ENCODE measurements at regions not wholly inside any gene's neighbourhood (a gene's known extent, or its start where the extent isn't known, plus 50 kb on each side); places are given as distances from the start of the nearest gene placed in this dataset.

DNA sequence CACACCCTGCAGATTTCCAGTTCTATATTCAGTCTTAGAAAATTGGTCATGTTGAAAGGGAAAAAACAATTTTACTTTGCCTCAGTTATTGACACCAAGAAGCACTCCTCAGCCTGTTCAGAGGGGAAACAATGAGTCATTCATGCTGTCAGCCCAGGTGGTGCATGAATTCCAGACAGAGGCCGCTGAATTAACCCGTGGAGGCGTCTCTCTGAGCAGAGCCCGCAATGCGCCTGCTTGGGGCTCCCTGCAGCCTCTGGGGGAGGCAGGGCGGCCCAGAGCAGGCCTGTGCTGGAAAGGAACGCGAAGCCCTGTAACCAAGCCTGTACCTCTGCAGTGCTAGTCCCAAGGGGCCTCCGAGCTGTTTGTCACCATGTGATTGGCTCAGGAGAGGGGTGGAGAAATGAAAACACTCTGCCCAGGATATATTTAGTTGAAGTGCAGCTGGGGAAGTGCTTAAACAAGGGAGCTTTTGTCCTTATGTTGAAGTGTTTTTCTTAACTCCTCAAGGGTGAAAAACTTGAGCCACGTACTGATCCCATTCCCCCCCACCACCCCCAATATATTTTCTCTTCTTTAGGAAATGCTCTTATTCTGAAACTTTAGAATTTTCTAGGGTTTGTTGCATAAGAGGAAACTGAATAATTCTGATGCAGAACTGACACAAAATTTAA, 68.3 kb upstream of the CHD2 start (continued):
- TF ChIP-seq, protein P1, sequence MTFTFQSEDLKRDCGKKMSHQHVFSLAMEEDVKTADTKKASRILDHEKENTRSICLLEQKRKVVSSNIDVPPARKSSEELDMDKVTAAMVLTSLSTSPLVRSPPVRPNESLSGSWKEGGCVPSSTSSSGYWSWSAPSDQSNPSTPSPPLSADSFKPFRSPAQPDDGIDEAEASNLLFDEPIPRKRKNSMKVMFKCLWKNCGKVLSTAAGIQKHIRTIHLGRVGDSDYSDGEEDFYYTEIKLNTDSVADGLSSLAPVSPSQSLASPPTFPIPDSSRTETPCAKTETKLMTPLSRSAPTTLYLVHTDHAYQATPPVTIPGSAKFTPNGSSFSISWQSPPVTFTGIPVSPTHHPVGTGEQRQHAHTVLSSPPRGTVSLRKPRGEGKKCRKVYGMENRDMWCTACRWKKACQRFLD (CRISPR knock-in tag; IDR thresholded peaks at IDR 0.05; ENCODE audit: borderline replicate concordance), result no peak
- TF ChIP-seq KMT2A (CRISPR knock-in tag; IDR thresholded peaks at IDR 0.05) (peak; percentile 76; the same call in 1 of the 2 replicates), ZNF782 (CRISPR knock-in tag; IDR thresholded peaks at IDR 0.05; ENCODE audit: borderline replicate concordance) (peak; percentile 41; the same call in 1 of the 2 replicates), ZNF3 (CRISPR knock-in tag; IDR thresholded peaks at IDR 0.05) (no peak), MAFK (conservative IDR thresholded peaks at IDR 0.05 in 1 of 2, IDR thresholded peaks at IDR 0.05 in 1 of 2; ENCODE audit: low read length in 2 of 2) (no peak), SMAD1 (CRISPR knock-in tag; IDR thresholded peaks at IDR 0.05; ENCODE audit: borderline replicate concordance, low read depth) (no peak), HDAC2 (CRISPR knock-in tag; IDR thresholded peaks at IDR 0.05) (peak; percentile 74; the same call in 1 of the 2 replicates), HNRNPL (IDR thresholded peaks at IDR 0.05; ENCODE audit: low read depth, low read length) (no peak), HOXA5 (CRISPR knock-in tag; IDR thresholded peaks at IDR 0.05) (peak; percentile 69; the same call in 1 of the 2 replicates), CBX5 (CRISPR knock-in tag; IDR thresholded peaks at IDR 0.05; ENCODE audit: borderline replicate concordance) (peak; percentile 47; the same call in 1 of the 2 replicates), ZNF207 (IDR thresholded peaks at IDR 0.05; ENCODE audit: borderline replicate concordance) (no peak), EED (CRISPR knock-in tag; IDR thresholded peaks at IDR 0.05) (no peak), ZNF205 (CRISPR knock-in tag; IDR thresholded peaks at IDR 0.05) (no peak), PAX8 (CRISPR knock-in tag; IDR thresholded peaks at IDR 0.05; ENCODE audit: borderline replicate concordance) (no peak), ZSCAN5A (CRISPR knock-in tag; IDR thresholded peaks at IDR 0.05; ENCODE audit: borderline replicate concordance) (no peak), ZC3H4 (CRISPR knock-in tag; IDR thresholded peaks at IDR 0.05; ENCODE audit: borderline replicate concordance) (no peak; the same call in 1 of the 2 replicates)
- TF ChIP-seq, protein P2, sequence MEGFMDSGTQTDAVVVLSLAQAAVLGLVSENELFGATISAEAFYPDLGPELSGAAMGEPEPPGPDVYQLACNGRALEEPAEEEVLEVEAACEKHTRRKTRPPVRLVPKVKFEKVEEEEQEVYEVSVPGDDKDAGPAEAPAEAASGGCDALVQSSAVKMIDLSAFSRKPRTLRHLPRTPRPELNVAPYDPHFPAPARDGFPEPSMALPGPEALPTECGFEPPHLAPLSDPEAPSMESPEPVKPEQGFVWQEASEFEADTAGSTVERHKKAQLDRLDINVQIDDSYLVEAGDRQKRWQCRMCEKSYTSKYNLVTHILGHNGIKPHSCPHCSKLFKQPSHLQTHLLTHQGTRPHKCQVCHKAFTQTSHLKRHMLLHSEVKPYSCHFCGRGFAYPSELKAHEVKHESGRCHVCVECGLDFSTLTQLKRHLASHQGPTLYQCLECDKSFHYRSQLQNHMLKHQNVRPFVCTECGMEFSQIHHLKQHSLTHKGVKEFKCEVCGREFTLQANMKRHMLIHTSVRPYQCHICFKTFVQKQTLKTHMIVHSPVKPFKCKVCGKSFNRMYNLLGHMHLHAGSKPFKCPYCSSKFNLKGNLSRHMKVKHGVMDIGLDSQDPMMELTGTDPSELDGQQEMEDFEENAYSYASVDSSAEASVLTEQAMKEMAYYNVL (CRISPR knock-in tag; IDR thresholded peaks at IDR 0.05; ENCODE audit: borderline replicate concordance), result peak; percentile 84; the same call in 1 of the 2 replicates
- TF ChIP-seq, protein P3, sequence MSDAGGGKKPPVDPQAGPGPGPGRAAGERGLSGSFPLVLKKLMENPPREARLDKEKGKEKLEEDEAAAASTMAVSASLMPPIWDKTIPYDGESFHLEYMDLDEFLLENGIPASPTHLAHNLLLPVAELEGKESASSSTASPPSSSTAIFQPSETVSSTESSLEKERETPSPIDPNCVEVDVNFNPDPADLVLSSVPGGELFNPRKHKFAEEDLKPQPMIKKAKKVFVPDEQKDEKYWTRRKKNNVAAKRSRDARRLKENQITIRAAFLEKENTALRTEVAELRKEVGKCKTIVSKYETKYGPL (CRISPR knock-in tag; IDR thresholded peaks at IDR 0.05), result peak; percentile 29; the same call in 1 of the 2 replicates
- TF ChIP-seq, protein P4, sequence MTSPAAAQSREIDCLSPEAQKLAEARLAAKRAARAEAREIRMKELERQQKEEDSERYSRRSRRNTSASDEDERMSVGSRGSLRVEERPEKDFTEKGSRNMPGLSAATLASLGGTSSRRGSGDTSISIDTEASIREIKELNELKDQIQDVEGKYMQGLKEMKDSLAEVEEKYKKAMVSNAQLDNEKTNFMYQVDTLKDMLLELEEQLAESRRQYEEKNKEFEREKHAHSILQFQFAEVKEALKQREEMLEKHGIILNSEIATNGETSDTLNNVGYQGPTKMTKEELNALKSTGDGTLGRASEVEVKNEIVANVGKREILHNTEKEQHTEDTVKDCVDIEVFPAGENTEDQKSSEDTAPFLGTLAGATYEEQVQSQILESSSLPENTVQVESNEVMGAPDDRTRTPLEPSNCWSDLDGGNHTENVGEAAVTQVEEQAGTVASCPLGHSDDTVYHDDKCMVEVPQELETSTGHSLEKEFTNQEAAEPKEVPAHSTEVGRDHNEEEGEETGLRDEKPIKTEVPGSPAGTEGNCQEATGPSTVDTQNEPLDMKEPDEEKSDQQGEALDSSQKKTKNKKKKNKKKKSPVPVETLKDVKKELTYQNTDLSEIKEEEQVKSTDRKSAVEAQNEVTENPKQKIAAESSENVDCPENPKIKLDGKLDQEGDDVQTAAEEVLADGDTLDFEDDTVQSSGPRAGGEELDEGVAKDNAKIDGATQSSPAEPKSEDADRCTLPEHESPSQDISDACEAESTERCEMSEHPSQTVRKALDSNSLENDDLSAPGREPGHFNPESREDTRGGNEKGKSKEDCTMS (CRISPR knock-in tag; conservative IDR thresholded peaks at IDR 0.05), result no peak
- TF ChIP-seq, protein P5, sequence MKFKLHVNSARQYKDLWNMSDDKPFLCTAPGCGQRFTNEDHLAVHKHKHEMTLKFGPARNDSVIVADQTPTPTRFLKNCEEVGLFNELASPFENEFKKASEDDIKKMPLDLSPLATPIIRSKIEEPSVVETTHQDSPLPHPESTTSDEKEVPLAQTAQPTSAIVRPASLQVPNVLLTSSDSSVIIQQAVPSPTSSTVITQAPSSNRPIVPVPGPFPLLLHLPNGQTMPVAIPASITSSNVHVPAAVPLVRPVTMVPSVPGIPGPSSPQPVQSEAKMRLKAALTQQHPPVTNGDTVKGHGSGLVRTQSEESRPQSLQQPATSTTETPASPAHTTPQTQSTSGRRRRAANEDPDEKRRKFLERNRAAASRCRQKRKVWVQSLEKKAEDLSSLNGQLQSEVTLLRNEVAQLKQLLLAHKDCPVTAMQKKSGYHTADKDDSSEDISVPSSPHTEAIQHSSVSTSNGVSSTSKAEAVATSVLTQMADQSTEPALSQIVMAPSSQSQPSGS (CRISPR knock-in tag; IDR thresholded peaks at IDR 0.05), result no peak
